Esophagus squamous epithelium (tissue), 4 donors: ENCODE measurements at regions not wholly inside any gene's neighbourhood (a gene's known extent, or its start where the extent isn't known, plus 50 kb on each side); places are given as distances from the start of the nearest gene placed in this dataset.

Source experiments
- POLR2A ChIP-seq, 4 donors: fragments of 450-650 bp; IDR thresholded peaks; one replicate each; pipeline ENCODE4 v1.6.1; 2017; ENCODE audit warnings: antibody characterized with exemption in 4 of 4, mild to moderate bottlenecking in 4 of 4, moderate library complexity in 3 of 4
- TF ChIP-seq, protein P1 (sequence below), 6 experiments: fragments of 450-650 bp in 4 of 6; fragments of 200-600 bp in 2 of 6; sonication (generic) in 2 of 6; IDR thresholded peaks; one replicate each; pipeline ENCODE4 v1.5.1; 2016 to 2019; ENCODE audit warnings: antibody characterized with exemption in 6 of 6, mild to moderate bottlenecking in 4 of 6, moderate library complexity in 4 of 6

DNA sequence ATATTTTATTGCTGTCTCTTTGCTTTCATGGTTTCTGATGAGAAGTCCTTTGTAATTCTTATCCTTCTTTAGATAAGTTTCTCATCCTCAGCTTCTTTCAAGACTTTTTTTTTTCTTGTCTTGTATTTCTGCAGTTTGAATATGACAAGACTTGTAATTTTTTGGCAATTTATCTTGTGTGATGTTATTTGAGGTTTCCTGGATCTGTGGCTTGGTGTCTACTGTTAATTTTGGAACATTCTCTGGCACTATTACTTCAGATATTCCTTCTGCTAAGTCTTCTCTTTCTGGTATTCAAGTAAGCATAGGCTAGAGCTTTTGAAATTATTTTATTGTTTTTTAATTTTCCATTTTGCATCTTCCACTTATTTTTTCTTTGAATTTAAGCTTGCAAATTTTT is 1083.2 kb downstream of the CNTNAP5 start:
- no peak for TF ChIP-seq POLR2A (IDR thresholded peaks at IDR 0.05)
- TF ChIP-seq, protein P1, sequence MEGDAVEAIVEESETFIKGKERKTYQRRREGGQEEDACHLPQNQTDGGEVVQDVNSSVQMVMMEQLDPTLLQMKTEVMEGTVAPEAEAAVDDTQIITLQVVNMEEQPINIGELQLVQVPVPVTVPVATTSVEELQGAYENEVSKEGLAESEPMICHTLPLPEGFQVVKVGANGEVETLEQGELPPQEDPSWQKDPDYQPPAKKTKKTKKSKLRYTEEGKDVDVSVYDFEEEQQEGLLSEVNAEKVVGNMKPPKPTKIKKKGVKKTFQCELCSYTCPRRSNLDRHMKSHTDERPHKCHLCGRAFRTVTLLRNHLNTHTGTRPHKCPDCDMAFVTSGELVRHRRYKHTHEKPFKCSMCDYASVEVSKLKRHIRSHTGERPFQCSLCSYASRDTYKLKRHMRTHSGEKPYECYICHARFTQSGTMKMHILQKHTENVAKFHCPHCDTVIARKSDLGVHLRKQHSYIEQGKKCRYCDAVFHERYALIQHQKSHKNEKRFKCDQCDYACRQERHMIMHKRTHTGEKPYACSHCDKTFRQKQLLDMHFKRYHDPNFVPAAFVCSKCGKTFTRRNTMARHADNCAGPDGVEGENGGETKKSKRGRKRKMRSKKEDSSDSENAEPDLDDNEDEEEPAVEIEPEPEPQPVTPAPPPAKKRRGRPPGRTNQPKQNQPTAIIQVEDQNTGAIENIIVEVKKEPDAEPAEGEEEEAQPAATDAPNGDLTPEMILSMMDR (IDR thresholded peaks at IDR 0.05): no peak
